Caco-2 (cell line): ENCODE measurements at regions not wholly inside any gene's neighbourhood (a gene's known extent, or its start where the extent isn't known, plus 50 kb on each side); places are given as distances from the start of the nearest gene placed in this dataset.

Experiments
- BruUV-seq: library from RNA; stranded (reverse); fragments of 400-500 nt; replicated peaks from 2 replicates; lab custom pipeline; 2021; lab: Mats Ljungman, UMichigan
- CTCF ChIA-PET: fragments of 300-600 bp; sonication (Branson Sonifier 250); formaldehyde crosslinking; loops from one replicate; lab custom pipeline; 2022; ENCODE audit warnings: antibody characterized with exemption; lab: Charles Lee
- POLR2A ChIA-PET: fragments of 300-600 bp; sonication (Branson Sonifier 250); formaldehyde crosslinking; loops from one replicate; lab custom pipeline; 2022; ENCODE audit warnings: antibody characterized with exemption; lab: Charles Lee
- DNase-seq, 2 experiments: peaks; one replicate each; pipeline versions ENCODE4 v3.0.0 to v3.0.0-alpha.2; 2020 to 2022
- H3K27me3 ChIP-seq: replicated peaks from 2 replicates; pipeline ENCODE4 v1.6.0; 2011; ENCODE audit warnings: low read length; ENCODE audit not compliant: control insufficient read depth, insufficient read depth
- H3K36me3 ChIP-seq: 2 replicates; pipeline ENCODE4 v1.5.1; 2011; ENCODE audit warnings: low read length; ENCODE audit not compliant: control insufficient read depth, insufficient read depth
- H3K4me1 ChIP-seq: fragments of 250-450 bp; sonication (Bioruptor Pico); 2 replicates; pipeline ENCODE4 v1.5.1; 2020; ENCODE audit warnings: mild to moderate bottlenecking
- H3K4me3 ChIP-seq: 2 replicates; pipeline ENCODE4 v1.5.1; 2011; ENCODE audit warnings: low read depth, mild to moderate bottlenecking, control low read depth, low read length
- H3K9me3 ChIP-seq: fragments of 250-450 bp; sonication (Bioruptor Pico); 2 replicates; pipeline ENCODE4 v1.5.1; 2020; ENCODE audit warnings: mild to moderate bottlenecking, moderate library complexity
- H3K27ac Mint-ChIP-seq: one replicate; pipeline ENCODE4 v1.8.0; 2022; ENCODE audit warnings: mixed read lengths; ENCODE audit not compliant: unreplicated experiment
- H3K27me3 Mint-ChIP-seq: one replicate; pipeline ENCODE4 v1.8.0; 2022; ENCODE audit warnings: mixed read lengths; ENCODE audit not compliant: insufficient read depth, unreplicated experiment
- H3K36me3 Mint-ChIP-seq: one replicate; pipeline ENCODE4 v1.8.0; 2022; ENCODE audit warnings: mild to moderate bottlenecking, mixed read lengths; ENCODE audit not compliant: insufficient read depth, unreplicated experiment
- H3K4me1 Mint-ChIP-seq: one replicate; pipeline ENCODE4 v1.8.0; 2022; ENCODE audit warnings: low read depth, mixed read lengths; ENCODE audit not compliant: unreplicated experiment
- H3K4me3 Mint-ChIP-seq: one replicate; pipeline ENCODE4 v1.8.0; 2022; ENCODE audit warnings: mild to moderate bottlenecking, moderate library complexity, mixed read lengths; ENCODE audit not compliant: unreplicated experiment
- H3K9me3 Mint-ChIP-seq: one replicate; pipeline ENCODE4 v1.8.0; 2022; ENCODE audit warnings: mixed read lengths; ENCODE audit not compliant: unreplicated experiment
- CTCF ChIP-seq, 2 experiments: fragments of 200-600 bp in 1 of 2; IDR thresholded peaks; 1 replicate in 1 of 2; 2 replicates in 1 of 2; pipeline versions ENCODE4 v1.5.1 to v1.8.0; 2011 to 2022; ENCODE audit warnings: antibody characterized with exemption in 1 of 2, control low read depth in 1 of 2, inconsistent platforms in 1 of 2, low read depth in 1 of 2, low read length in 1 of 2, mild to moderate bottlenecking in 1 of 2, moderate library complexity in 1 of 2; ENCODE audit not compliant: insufficient read depth in 1 of 2, severe bottlenecking in 1 of 2, unreplicated experiment in 1 of 2
- intact Hi-C: fragments of 100-400 bp; cut with micrococcal nuclease; formaldehyde crosslinking; loops from one replicate; pipeline ENCODE4 v1.10.0; 2022; ENCODE audit not compliant: unreplicated experiment

- BruUV-seq, result no TSS peak
Observed at GRCh38 chr12:131347732-131348131, 363.2 kb upstream of the SFSWAP start.

GRCh38 chr12:131348231-131348630, 362.7 kb upstream of the SFSWAP start:
- Histone ChIP-seq H3K4me1 (no peaks in the 10 kb centered on the region), H3K36me3 (no peaks in the 10 kb centered on the region), H3K27me3 (no peaks in the 10 kb centered on the region; the same call in 1 of the 2 replicates), H3K9me3 (0 out of 2 replicates have a peak, but pooled peaks cover 5% of the 10 kb centered on the region), H3K4me3 (no peak overlapping the region)
- Mint-ChIP-seq H3K27ac (no peak overlapping the region), H3K27me3 (peaks cover 12% of the 10 kb centered on the region), H3K9me3 (no peaks in the 10 kb centered on the region), H3K4me3 (no peak overlapping the region), H3K4me1 (no peaks in the 10 kb centered on the region), H3K36me3 (no peaks in the 10 kb centered on the region)
- no TSS peak for BruUV-seq
- no peak for TF ChIP-seq CTCF (IDR thresholded peaks at IDR 0.05; ENCODE audit: insufficient read depth in 1 of 2, low read depth in 1 of 2, low read length in 1 of 2, severe bottlenecking in 1 of 2, unreplicated experiment in 1 of 2)
- intact Hi-C loops, result no loop called here
- ChIA-PET CTCF (no interaction called here), POLR2A (no interaction called here)
- no peak for DNase-seq

More at GRCh38 chr12:131347732-131348131, 363.2 kb upstream of the SFSWAP start:
- CTCF ChIA-PET, result no interaction called here
- POLR2A ChIA-PET, result no interaction called here
- TF ChIP-seq CTCF (IDR thresholded peaks at IDR 0.05; ENCODE audit: insufficient read depth in 1 of 2, low read depth in 1 of 2, low read length in 1 of 2, severe bottlenecking in 1 of 2, unreplicated experiment in 1 of 2), result no peak
- Mint-ChIP-seq H3K36me3 (no peaks in the 10 kb centered on the region), H3K27ac (no peak overlapping the region), H3K4me3 (no peak overlapping the region), H3K9me3 (no peaks in the 10 kb centered on the region), H3K27me3 (peaks cover 12% of the 10 kb centered on the region), H3K4me1 (no peaks in the 10 kb centered on the region)
- H3K4me3 ChIP-seq, result no peak overlapping the region
- H3K9me3 ChIP-seq, result 0 out of 2 replicates have a peak, but pooled peaks cover 5% of the 10 kb centered on the region
- H3K36me3 ChIP-seq, result no peaks in the 10 kb centered on the region
- DNase-seq, result no peak
- intact Hi-C loops, result no loop called here
- no peaks in the 10 kb centered on the region for H3K4me1 ChIP-seq
- no peaks in the 10 kb centered on the region; the same call in 1 of the 2 replicates for H3K27me3 ChIP-seq

GRCh38 chr12:131348646-131349045, 362.2 kb upstream of the SFSWAP start:
- Histone ChIP-seq H3K36me3 (no peaks in the 10 kb centered on the region), H3K9me3 (0 out of 2 replicates have a peak, but pooled peaks cover 5% of the 10 kb centered on the region), H3K4me1 (no peaks in the 10 kb centered on the region), H3K27me3 (no peaks in the 10 kb centered on the region; the same call in 1 of the 2 replicates), H3K4me3 (no peak overlapping the region)
- Mint-ChIP-seq H3K27me3 (peaks cover 12% of the 10 kb centered on the region), H3K4me3 (no peak overlapping the region), H3K9me3 (no peaks in the 10 kb centered on the region), H3K36me3 (no peaks in the 10 kb centered on the region), H3K4me1 (no peaks in the 10 kb centered on the region), H3K27ac (no peak overlapping the region)
- no TSS peak for BruUV-seq
- TF ChIP-seq CTCF (IDR thresholded peaks at IDR 0.05; ENCODE audit: insufficient read depth in 1 of 2, low read depth in 1 of 2, low read length in 1 of 2, severe bottlenecking in 1 of 2, unreplicated experiment in 1 of 2), result no peak
- ChIA-PET CTCF (no interaction called here), POLR2A (no interaction called here)
- no peak for DNase-seq
- intact Hi-C loops, result no loop called here
